HepG2 (cell line): ENCODE measurements at regions not wholly inside any gene's neighbourhood (a gene's known extent, or its start where the extent isn't known, plus 50 kb on each side); places are given as distances from the start of the nearest gene placed in this dataset.

Experiments
- ATAC-seq: fragments of 200-7000 bp; cut with Tn5 transposase; 3 replicates; pipeline ENCODE4 v1.9.1; 2020; ENCODE audit warnings: mild to moderate bottlenecking, moderate library complexity
- BruUV-seq: library from RNA; stranded (reverse); fragments of 400-500 nt; replicated peaks from 2 replicates; lab custom pipeline; 2021; lab: Mats Ljungman, UMichigan
- CTCF ChIA-PET: fragments of 300-600 bp; formaldehyde crosslinking; extraction: SDS; loops from one replicate; lab custom pipeline; 2021; ENCODE audit warnings: low total read pairs, inconsistent platforms, low intra/inter-chr PET ratio; lab: Yijun Ruan, JAX
- POLR2A ChIA-PET: fragments of 350-600 bp; sonication (Branson Sonifier 250); formaldehyde crosslinking; loops from one replicate; lab custom pipeline; 2020; ENCODE audit warnings: antibody characterized with exemption, inconsistent platforms; lab: Yijun Ruan, JAX
- DNase-seq: peaks from one replicate; pipeline ENCODE4 v3.0.0-alpha.2; 2015; ENCODE audit warnings: low spot score
- FAIRE-seq: peaks from 3 replicates; lab custom pipeline; 2011; peaks lifted over from hg19 to GRCh38; lab: Jason Lieb, UNC
- H2AFZ ChIP-seq: one replicate; pipeline ENCODE4 v1.6.1; 2011; ENCODE audit warnings: low read length, inconsistent platforms
- H3K27ac ChIP-seq: fragments of 300-600 bp; 3 replicates; pipeline ENCODE4 v1.8.0; 2011; ENCODE audit warnings: mixed run types, mild to moderate bottlenecking, mixed read lengths, low read length, inconsistent platforms; ENCODE audit not compliant: insufficient read depth; ENCODE audit errors: extremely low read length
- H3K27me3 ChIP-seq, 2 experiments: fragments of 200-600 bp in 1 of 2; 2 replicates in 1 of 2; 3 replicates in 1 of 2; pipeline versions ENCODE4 v1.6.0 to v1.8.0; 2011; ENCODE audit warnings: low read length in 2 of 2, mild to moderate bottlenecking in 2 of 2, moderate library complexity in 2 of 2, inconsistent platforms in 1 of 2; ENCODE audit not compliant: insufficient read depth in 2 of 2, control insufficient read depth in 1 of 2
- H3K36me3 ChIP-seq, 2 experiments: fragments of 200-600 bp in 1 of 2; replicated peaks in 1 of 2; 2 replicates in 1 of 2; 3 replicates in 1 of 2; pipeline versions ENCODE4 v1.5.1 to v1.8.0; 2011; ENCODE audit warnings: low read length in 2 of 2, inconsistent platforms in 1 of 2; ENCODE audit not compliant: insufficient read depth in 2 of 2, control insufficient read depth in 1 of 2
- H3K4me1 ChIP-seq: 2 replicates; pipeline ENCODE4 v1.5.1; 2012; ENCODE audit warnings: low read length, inconsistent platforms; ENCODE audit not compliant: insufficient read depth
- H3K4me2 ChIP-seq: 2 replicates; pipeline ENCODE4 v1.6.0; 2011; ENCODE audit warnings: low read depth, low read length, inconsistent platforms
- H3K4me3 ChIP-seq, 3 experiments: fragments of 200-600 bp in 1 of 3; sonication (generic), shearing (Covaris generic) in 1 of 3; replicated peaks in 1 of 3; 2 replicates each; pipeline ENCODE4 v1.5.1; 2011 to 2016; ENCODE audit warnings: low read length in 3 of 3, inconsistent platforms in 2 of 3, low read depth in 2 of 3, mild to moderate bottlenecking in 2 of 3, control low read depth in 1 of 3, mixed read lengths in 1 of 3; ENCODE audit not compliant: insufficient read depth in 1 of 3
- H3K79me2 ChIP-seq: one replicate; pipeline ENCODE4 v1.6.1; 2011; ENCODE audit warnings: low read length, inconsistent platforms; ENCODE audit not compliant: insufficient read depth
- H3K9ac ChIP-seq: 2 replicates; pipeline ENCODE4 v1.6.0; 2011; ENCODE audit warnings: mild to moderate bottlenecking, low read depth, low read length, inconsistent platforms; ENCODE audit not compliant: insufficient read depth
- H3K9me3 ChIP-seq: 2 replicates; pipeline ENCODE4 v1.5.1; 2012; ENCODE audit warnings: mild to moderate bottlenecking, low read length
- H4K20me1 ChIP-seq: 2 replicates; pipeline ENCODE4 v1.6.0; 2011; ENCODE audit warnings: inconsistent platforms, mild to moderate bottlenecking, low read length, moderate library complexity; ENCODE audit not compliant: insufficient read depth
- FOSL1 ChIP-seq: sonication (generic); formaldehyde crosslinking; IDR thresholded peaks from 2 replicates; pipeline ENCODE4 v1.9.0; 2021; ENCODE audit warnings: missing genetic modification reagents, borderline replicate concordance
- GABPA ChIP-seq, 2 experiments: IDR thresholded peaks; 2 replicates each; pipeline ENCODE4 v1.6.1; 2011 to 2016; ENCODE audit warnings: low read depth in 2 of 2, low read length in 1 of 2, missing biosample characterization in 1 of 2, missing genetic modification characterization in 1 of 2
- GFI1 ChIP-seq: sonication (generic); formaldehyde crosslinking; IDR thresholded peaks from 2 replicates; pipeline ENCODE4 v1.5.0; 2020; ENCODE audit warnings: missing genetic modification reagents, mild to moderate bottlenecking, borderline replicate concordance
- KDM2A ChIP-seq: sonication (generic); formaldehyde crosslinking; IDR thresholded peaks from 2 replicates; pipeline ENCODE4 v1.4.0; 2020; ENCODE audit warnings: low read depth, missing genetic modification reagents, borderline replicate concordance
- LCORL ChIP-seq, 2 experiments: fragments of 450-650 bp in 1 of 2; sonication (generic) in 1 of 2; formaldehyde crosslinking in 1 of 2; IDR thresholded peaks; 2 replicates each; pipeline versions ENCODE4 v1.5.0 to v1.6.1; 2017 to 2020; ENCODE audit warnings: antibody characterized with exemption in 1 of 2, missing genetic modification reagents in 1 of 2
- MNT ChIP-seq: fragments of 450-650 bp; IDR thresholded peaks from 2 replicates; pipeline ENCODE4 v1.6.1; 2016
- MTF2 ChIP-seq: sonication (generic); formaldehyde crosslinking; IDR thresholded peaks from 2 replicates; pipeline ENCODE4 v1.5.0; 2020; ENCODE audit warnings: missing genetic modification reagents, borderline replicate concordance
- USF2 ChIP-seq, 2 experiments: sonication (generic) in 1 of 2; formaldehyde crosslinking in 1 of 2; IDR thresholded peaks; 2 replicates each; pipeline versions ENCODE4 v1.5.1 to v1.6.1; 2011 to 2020; ENCODE audit warnings: borderline replicate concordance in 1 of 2, low read depth in 1 of 2, low read length in 1 of 2, mild to moderate bottlenecking in 1 of 2, missing genetic modification reagents in 1 of 2, moderate library complexity in 1 of 2
- ZBTB37 ChIP-seq: sonication (generic); formaldehyde crosslinking; IDR thresholded peaks from 2 replicates; pipeline ENCODE4 v1.4.0; 2020; ENCODE audit warnings: mild to moderate bottlenecking, missing genetic modification reagents
- ZFP90 ChIP-seq: sonication (generic); formaldehyde crosslinking; IDR thresholded peaks from 2 replicates; pipeline ENCODE4 v1.8.0; 2022; ENCODE audit warnings: missing genetic modification reagents, mild to moderate bottlenecking, inconsistent platforms, borderline replicate concordance
- ZNF101 ChIP-seq: sonication (generic); formaldehyde crosslinking; IDR thresholded peaks from 2 replicates; pipeline ENCODE4 v1.4.0; 2020; ENCODE audit warnings: mild to moderate bottlenecking, low read depth, missing genetic modification reagents, borderline replicate concordance
- ZNF230 ChIP-seq: sonication (generic); formaldehyde crosslinking; IDR thresholded peaks from 2 replicates; pipeline ENCODE4 v1.4.0; 2020; ENCODE audit warnings: mild to moderate bottlenecking, missing genetic modification reagents
- ZNF281 ChIP-seq: sonication (generic); formaldehyde crosslinking; IDR thresholded peaks from 2 replicates; pipeline ENCODE4 v1.4.0; 2020; ENCODE audit warnings: missing genetic modification reagents, borderline replicate concordance
- ZNF740 ChIP-seq: sonication (generic); formaldehyde crosslinking; IDR thresholded peaks from 2 replicates; pipeline ENCODE4 v1.4.0; 2020; ENCODE audit warnings: missing genetic modification reagents
- ZSCAN30 ChIP-seq: sonication (generic); formaldehyde crosslinking; IDR thresholded peaks from 2 replicates; pipeline ENCODE4 v1.5.0; 2020; ENCODE audit warnings: mild to moderate bottlenecking, missing genetic modification reagents
- ZSCAN31 ChIP-seq: sonication (generic); formaldehyde crosslinking; IDR thresholded peaks from 2 replicates; pipeline ENCODE4 v1.5.0; 2020; ENCODE audit warnings: low read depth, mild to moderate bottlenecking, missing genetic modification reagents
- WGBS: methylation state at CpG from one replicate; pipeline ENCODE4 v1.1.6; 2017; ENCODE audit warnings: low lambda C conversion rate; 5-methylcytosine and 5-hydroxymethylcytosine counted together
- in situ Hi-C: cut with HindIII; loops from 2 replicates; pipeline ENCODE4 v1.10.0; 2017; ENCODE audit warnings: low pct_unique_long_range_greater_than_20kb; ENCODE audit not compliant: extremely low pct_ligation_motif_present
- intact Hi-C: fragments of 100-400 bp; cut with micrococcal nuclease; formaldehyde crosslinking; loops from one replicate; pipeline ENCODE4 v1.10.0; 2022; ENCODE audit not compliant: unreplicated experiment

GRCh38 chr5:116709082-116709481 is 134.5 kb upstream of the SEMA6A start:
- H3K9me3 ChIP-seq: no peaks in the 10 kb centered on the region
- FAIRE-seq: no peak
- no peaks in the 10 kb centered on the region for H3K4me1 ChIP-seq
- H3K36me3 ChIP-seq: no peaks in the 10 kb centered on the region
- ATAC-seq: no peak
- peaks cover 1 to 5% of the 10 kb centered on the region in 2 experiments; a peak in 2 of 5 replicates for H3K27me3 ChIP-seq
- ChIA-PET CTCF (no interaction called here), POLR2A (no interaction called here)
- 13% methylated on average over 5 of the region's 5 CpGs for WGBS
- TF ChIP-seq GFI1 (CRISPR knock-in tag) (no peak), ZSCAN31 (CRISPR knock-in tag) (no peak), ZFP90 (CRISPR knock-in tag) (no peak), MNT (no peak), LCORL (IDR thresholded peaks at IDR 0.05) (no peak), LCORL (CRISPR knock-in tag; IDR thresholded peaks at IDR 0.05) (no peak), ZNF740 (CRISPR knock-in tag) (no peak), KDM2A (CRISPR knock-in tag) (no peak), ZNF101 (no peak), ZSCAN30 (CRISPR knock-in tag) (no peak), GABPA (IDR thresholded peaks at IDR 0.05; ENCODE audit: low read depth, low read length) (no peak), GABPA (CRISPR knock-in tag; IDR thresholded peaks at IDR 0.05; ENCODE audit: low read depth) (no peak), ZNF281 (CRISPR knock-in tag) (no peak), FOSL1 (no peak), ZNF230 (CRISPR knock-in tag) (no peak), ZBTB37 (CRISPR knock-in tag) (no peak), MTF2 (CRISPR knock-in tag) (no peak), USF2 (IDR thresholded peaks at IDR 0.05; ENCODE audit: low read depth, low read length) (no peak), USF2 (CRISPR knock-in tag; IDR thresholded peaks at IDR 0.05; ENCODE audit: borderline replicate concordance) (no peak)
- BruUV-seq: no TSS peak
- H4K20me1 ChIP-seq: no peaks in the 10 kb centered on the region
- no peak overlapping the region for H3K4me3 ChIP-seq
- no peak overlapping the region for H3K4me2 ChIP-seq
- intact Hi-C loops: no loop called here
- no peak overlapping the region for H2AFZ ChIP-seq
- no peak overlapping the region for H3K9ac ChIP-seq
- in situ Hi-C loops: no loop called here
- no peak overlapping the region for H3K27ac ChIP-seq
- no peak for DNase-seq
- no peaks in the 10 kb centered on the region for H3K79me2 ChIP-seq
